ENCODE measurements at regions not wholly inside any gene's neighbourhood (a gene's known extent, or its start where the extent isn't known, plus 50 kb on each side); places are given as distances from the start of the nearest gene placed in this dataset.

DNA sequence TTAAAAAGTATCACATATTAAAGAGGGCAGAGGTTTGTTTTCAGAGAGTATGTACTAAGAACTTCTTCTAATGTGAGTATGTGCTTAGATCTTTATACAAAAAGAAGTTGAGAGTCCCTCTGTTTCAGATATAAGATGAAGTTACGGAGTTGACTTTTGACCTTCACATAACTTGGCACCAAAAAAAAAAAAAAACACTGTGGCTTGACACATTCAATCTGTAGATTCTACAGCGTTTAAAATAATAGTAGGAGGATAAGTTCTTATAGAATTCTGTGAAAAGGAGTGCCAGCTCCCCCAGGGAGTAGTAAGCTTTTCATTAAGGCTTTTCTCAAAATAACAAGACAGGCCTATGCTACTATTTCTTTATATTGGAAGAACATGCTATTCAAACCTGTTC is 105.4 kb upstream of the LRP1B start:
- TF ChIP-seq, protein P1, sequence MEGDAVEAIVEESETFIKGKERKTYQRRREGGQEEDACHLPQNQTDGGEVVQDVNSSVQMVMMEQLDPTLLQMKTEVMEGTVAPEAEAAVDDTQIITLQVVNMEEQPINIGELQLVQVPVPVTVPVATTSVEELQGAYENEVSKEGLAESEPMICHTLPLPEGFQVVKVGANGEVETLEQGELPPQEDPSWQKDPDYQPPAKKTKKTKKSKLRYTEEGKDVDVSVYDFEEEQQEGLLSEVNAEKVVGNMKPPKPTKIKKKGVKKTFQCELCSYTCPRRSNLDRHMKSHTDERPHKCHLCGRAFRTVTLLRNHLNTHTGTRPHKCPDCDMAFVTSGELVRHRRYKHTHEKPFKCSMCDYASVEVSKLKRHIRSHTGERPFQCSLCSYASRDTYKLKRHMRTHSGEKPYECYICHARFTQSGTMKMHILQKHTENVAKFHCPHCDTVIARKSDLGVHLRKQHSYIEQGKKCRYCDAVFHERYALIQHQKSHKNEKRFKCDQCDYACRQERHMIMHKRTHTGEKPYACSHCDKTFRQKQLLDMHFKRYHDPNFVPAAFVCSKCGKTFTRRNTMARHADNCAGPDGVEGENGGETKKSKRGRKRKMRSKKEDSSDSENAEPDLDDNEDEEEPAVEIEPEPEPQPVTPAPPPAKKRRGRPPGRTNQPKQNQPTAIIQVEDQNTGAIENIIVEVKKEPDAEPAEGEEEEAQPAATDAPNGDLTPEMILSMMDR (IDR thresholded peaks at IDR 0.05; ENCODE audit: low read depth, low read length, poor library complexity, severe bottlenecking), result no peak
- TF ChIP-seq EZH2phosphoT487 (IDR thresholded peaks at IDR 0.05; ENCODE audit: borderline replicate concordance, low read length), result no peak

All from DOHH2 (cell line).